ENCODE measurements at regions not wholly inside any gene's neighbourhood (a gene's known extent, or its start where the extent isn't known, plus 50 kb on each side); places are given as distances from the start of the nearest gene placed in this dataset.

DNA sequence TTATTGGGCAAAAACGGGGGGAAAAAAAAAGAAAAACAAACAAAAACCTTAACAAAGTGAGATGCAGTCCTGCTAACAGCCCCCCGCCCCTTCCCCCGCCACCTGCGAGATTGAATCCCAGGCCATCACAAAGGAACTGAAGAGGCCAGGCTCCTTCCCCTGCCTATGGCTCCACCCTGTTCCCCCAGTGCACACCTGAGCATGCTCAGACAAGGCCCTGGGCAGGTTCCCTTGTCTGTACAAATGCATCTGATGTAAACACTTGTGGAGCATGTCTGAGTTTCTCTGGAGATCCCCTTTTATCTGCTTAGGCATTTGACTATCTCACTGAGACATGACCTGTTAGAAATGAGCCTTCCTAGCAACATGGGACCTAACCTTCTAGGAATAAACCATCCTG lies 983.7 kb upstream of the PABPC4L start:
- TF ChIP-seq, protein P1, sequence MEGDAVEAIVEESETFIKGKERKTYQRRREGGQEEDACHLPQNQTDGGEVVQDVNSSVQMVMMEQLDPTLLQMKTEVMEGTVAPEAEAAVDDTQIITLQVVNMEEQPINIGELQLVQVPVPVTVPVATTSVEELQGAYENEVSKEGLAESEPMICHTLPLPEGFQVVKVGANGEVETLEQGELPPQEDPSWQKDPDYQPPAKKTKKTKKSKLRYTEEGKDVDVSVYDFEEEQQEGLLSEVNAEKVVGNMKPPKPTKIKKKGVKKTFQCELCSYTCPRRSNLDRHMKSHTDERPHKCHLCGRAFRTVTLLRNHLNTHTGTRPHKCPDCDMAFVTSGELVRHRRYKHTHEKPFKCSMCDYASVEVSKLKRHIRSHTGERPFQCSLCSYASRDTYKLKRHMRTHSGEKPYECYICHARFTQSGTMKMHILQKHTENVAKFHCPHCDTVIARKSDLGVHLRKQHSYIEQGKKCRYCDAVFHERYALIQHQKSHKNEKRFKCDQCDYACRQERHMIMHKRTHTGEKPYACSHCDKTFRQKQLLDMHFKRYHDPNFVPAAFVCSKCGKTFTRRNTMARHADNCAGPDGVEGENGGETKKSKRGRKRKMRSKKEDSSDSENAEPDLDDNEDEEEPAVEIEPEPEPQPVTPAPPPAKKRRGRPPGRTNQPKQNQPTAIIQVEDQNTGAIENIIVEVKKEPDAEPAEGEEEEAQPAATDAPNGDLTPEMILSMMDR (IDR thresholded peaks at IDR 0.05; ENCODE audit: insufficient read depth, low read depth, low read length) = no peak
- no peak for TF ChIP-seq EZH2 (IDR thresholded peaks at IDR 0.05; ENCODE audit: insufficient read depth, low read length)

Data from astrocyte (in vitro differentiated cells and primary cell).